Sciatic nerve (tissue), 2 donors: ENCODE measurements at regions not wholly inside any gene's neighbourhood (a gene's known extent, or its start where the extent isn't known, plus 50 kb on each side); places are given as distances from the start of the nearest gene placed in this dataset.
"Not testable (repeated sequence)": the region's sequence is repeated elsewhere in the genome, so short reads cannot be mapped to it uniquely, and the experiment has no call there.

ENCODE experiments used
- ATAC-seq: fragments of 200-7000 bp; cut with Tn5 transposase; one replicate; pipeline ENCODE4 v1.9.1; 2020; ENCODE audit warnings: mild to moderate bottlenecking, moderate library complexity
- DNase-seq: peaks from one replicate; pipeline ENCODE4 v3.0.0-alpha.2; 2020; ENCODE audit warnings: low spot score
- intact Hi-C: fragments of 100-400 bp; cut with DNase I; formaldehyde crosslinking; loops from one replicate; pipeline ENCODE4 v1.14.2; 2022
- donor health status: DM: no; HTN: no; CAD: no.
- donor health status: DM: no; HTN: no; CAD: no.

DNA sequence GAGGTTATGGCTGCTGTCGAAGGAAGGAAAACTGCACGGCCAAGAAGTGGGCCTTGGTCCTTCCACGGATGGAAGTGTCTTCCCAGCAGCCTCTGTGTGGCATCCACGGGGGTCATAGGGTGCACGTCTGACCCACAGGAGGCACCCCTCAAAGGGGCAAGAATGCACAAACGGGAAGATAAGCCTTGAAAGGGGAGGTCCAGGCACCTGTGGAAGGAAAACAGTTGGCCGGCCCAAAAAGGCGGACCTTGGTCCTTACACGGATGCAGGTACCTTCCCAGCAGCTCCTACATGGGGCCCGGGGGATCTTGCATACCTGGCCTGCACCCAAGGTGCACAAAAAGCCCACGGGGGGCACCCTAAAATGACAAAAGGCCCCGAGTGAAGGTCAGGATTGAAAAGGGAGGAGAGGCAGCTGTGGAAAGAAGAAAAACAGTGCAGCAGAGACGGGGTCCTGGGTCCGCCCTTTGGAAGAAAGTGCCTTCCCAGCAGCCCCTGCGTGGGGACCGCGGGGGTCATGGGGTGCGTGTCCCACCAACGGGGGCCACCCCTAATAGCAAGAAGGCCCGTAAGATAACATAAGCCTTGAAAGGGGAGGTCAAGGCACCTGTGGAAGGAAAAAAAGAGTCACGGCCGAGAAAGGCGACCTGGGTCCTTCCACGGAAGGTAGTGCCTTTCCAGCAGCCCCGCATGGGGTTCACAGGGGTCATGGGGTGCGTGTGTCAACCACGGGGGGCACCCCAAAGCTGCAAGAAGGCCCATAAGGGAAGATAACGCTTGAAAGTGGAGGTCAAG is 276.1 kb downstream of the ALG10 start:
- intact Hi-C loops: no loop called here
- DNase-seq: no peak
- no peak for ATAC-seq

DNA sequence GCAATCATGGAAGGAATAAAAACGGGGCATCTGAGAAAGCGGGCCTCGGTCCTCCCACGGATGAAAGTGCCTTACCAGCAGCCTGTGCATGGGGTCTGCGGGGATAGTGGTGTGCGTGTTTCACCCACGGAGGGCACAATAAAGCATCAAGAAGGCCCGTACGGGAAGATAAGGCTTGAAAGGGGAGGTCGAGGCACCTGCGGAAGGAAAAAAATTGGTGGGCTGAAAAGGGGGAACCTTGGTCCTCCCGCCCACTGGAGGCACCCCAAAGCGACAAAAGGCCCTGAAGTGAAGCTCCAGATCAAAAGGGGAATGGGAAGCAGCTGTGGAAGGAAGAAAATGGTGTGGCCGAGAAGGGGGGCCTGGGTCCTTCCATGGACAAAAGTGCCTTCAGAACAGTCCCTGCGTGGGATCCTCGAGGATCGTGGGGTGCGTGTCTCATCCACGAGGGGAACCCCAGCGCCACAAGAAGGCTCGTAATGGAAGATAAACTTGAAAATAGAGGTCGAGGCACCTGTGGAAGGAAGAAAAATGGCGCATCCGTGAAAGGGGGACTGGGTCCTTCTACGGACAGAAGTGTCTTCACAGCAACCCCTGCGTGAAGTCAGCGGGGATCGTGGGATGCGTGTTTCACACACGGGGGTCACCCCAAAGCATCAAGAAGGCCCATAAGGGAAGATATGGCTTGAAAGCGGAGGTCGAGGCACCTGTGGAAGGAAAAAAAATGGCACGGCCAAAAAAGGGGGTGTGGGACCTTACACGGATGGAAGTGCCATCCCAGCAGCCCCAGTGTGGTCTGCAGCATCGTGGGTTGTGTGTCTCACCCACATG is 276.9 kb downstream of the ALG10 start:
- no peak for DNase-seq
- intact Hi-C loops: no loop called here

DNA sequence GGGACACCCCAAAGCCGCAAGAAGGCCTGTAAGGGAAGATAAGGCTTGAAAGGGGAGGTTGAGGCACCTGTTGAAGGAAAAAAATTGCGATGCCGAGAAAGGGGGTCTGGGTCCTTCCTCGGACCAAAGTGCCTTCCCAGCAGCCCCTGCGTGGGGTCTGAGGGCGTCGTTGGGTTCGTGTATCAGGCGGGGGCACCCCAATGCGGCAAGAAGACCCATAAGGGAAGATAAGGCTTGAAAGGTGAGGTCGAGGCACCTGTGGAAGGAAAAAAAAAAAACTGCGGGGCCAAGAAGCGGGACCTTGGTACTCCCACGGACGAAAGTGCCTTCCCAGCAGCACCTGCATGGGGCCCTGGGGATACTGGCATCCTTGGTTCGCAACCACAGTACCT is 277.5 kb downstream of the ALG10 start:
- no peak for ATAC-seq
- DNase-seq: no peak
- intact Hi-C loops: no loop called here

More for the DNA sequence above, 276.9 kb downstream of the ALG10 start:
- no peak for ATAC-seq

DNA sequence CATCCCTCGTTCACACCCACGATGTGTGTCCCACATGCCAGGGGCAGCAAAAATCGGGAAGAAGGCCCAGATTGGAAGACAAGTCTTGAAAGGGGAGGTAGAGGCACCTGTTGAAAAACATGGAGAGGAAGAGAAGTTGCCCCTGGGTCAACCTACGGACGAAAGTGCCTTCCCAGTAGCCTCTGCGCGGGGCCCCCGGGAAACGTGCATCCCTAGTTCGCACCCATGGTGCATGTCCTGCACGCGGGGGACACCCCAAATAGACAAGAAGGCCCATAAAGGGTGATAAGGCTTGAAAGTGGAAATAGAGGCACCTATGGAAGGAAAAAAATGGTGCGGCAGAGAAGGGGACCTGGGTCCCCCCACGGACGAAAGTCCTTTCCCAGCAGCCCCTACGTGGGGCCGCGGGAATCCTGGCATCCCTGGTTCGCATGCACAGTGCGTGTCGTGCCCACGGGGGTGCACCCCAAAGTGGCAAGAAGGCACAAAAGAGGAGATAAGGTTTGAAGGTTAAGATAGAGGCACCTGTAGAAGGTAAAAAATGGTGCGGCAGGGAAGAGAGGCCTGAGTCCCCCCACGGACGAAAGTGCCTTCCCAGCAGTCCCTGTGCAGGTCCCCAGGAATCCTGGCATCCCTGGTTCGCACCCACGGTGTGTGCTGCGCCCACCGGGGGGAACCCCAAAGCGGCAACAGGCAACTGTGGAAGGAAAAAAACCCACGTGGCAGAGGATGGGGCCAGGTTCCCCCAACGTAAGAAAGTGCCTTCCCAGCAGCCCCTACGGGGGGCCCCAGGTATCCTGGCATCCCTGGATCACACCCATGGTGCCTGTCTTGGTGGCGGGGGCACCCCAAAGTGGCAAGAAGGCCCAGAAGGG is 278.3 kb downstream of the ALG10 start:
- no peak for DNase-seq
- ATAC-seq: no peak

DNA sequence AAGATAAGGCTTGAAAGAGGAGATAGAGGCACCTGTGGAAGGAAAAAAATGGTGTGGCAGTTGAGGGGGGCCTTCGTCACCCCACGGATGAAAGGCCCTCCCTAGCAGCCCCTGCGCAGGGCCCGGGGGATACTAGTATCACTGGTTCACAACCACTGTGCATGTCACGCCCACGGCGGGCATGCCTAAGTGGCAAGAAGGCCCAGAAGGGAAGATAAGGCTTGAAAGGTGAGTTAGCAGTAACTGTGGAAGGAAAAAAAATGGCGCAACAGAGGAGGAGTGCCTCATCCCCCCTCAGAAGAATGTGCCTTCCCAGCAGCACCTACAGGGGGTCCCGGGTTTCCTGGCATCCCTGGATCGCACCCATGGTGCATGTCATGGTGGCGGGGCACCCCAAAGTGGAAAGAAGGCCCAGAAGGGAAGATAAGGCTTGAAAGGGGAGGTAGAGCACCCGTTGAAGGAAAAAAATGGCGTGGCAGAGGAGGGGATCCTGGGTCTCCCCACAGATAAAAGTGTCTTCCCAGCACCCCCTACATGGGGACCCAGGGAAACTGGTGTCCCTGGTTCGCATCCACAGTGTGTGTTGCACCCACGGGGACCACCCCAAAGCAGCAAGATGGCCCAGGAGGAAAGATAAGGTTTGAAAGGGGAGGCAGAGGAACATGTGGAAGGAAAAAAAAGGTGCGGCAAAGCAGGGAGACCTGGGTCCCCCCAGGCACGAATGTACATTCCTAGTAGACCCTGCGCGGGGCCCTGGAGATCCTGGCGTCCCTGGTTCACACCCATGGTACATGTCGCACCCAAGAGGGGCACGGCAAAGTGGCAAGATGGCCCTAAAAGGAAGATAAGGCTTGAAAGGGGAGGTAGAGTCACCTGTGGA is 279.2 kb downstream of the ALG10 start:
- DNase-seq (no peak), ATAC-seq (no peak)
- intact Hi-C loops: no loop called here

More for the DNA sequence above, 278.3 kb downstream of the ALG10 start:
- intact Hi-C loops: no loop called here

DNA sequence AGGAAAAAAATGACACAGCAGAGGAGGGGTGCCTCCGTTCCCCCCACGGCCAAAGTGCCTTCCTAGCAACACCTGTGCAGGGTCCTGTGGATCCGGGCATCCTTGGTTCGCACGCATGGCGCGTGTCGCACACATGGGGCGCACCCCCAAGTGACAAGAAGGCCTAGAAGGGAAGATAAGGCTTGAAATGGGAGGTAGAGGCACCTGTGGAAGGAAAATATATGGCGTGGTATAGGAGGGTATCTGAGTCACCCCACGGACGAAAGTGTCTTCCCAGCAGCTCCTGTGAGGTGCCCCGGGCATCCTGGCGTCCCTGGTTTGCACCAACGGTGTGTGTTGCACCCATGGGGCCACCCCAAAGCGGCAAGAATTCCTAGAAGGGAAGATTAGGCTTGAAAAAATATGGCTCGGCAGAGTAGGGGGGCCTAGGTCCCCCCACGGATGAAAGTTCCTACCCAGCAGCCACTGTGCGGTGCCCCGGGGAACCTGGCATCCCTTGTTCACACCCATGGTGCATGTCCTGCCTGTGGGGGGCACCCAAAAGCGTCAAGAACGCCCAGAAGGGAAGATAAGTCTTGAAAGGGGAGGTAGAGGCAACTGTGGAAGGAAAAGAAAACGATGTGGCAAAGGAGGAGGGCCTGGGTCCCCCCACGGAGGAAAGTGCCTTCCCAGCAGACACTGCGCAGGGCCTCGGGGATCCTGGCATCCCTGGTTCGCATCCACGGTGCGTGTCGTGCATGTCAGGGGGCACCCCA is 280.0 kb downstream of the ALG10 start:
- ATAC-seq (no peak), DNase-seq (no peak)
- intact Hi-C loops: no loop called here

DNA sequence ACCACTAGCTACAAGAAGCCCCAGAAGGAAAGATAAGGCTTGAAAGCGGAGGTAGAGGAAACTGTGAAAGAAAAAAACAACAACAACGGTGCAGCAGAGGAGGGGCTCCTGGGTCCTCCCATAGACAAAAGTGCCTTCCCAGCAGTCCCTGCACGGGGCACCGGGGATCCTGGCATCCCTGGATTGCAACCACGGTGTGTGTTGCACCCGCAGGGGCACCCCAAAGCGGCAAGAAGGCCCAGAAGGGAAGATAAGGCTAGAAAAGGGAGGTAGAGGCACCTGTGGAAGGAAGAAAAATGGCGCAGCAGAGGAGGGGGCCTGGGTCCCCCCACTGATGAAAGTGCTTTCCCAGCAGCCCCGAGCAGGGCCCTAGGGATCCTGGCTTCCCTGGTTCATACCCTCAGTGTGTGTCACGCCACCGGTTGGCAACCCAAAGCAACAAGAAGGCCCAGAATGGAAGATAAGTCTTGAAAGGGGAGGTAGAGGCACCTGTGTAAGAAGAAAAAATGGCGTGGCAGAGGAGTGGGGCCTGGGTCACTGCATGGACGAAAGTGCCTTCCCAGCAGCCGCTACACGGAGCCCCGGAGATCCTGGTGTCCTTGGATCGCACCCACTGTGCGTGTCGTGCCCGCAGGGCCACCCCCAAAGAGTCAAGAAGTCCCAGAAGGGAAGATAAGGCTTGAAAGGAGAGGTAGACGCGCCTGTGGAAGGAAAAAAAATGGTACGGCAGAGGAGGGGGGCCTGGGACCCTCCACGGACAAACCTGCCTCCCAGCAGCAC is 281.0 kb downstream of the ALG10 start:
- intact Hi-C loops: no loop called here
- DNase-seq: no peak
- no peak for ATAC-seq

DNA sequence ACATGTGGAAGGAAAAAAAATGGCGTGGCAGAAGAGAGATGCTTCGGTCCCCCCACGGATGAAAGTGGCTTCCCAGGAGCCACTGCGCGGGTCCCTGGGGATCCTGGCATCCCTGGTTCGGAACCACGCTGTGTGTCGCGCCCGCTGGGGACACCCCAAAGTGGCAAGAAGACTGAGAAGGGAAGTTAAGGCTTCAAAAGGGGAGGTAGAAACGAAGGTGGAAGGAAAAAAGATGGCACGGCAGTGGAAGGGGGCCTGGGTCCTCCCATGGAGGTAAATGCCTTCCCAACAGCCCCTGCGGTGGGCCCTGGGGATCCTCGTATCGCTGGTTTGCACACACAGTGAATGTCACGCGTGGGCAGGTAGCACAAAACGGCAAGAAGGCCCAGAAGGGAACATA is 281.7 kb downstream of the ALG10 start:
- intact Hi-C loops: no loop called here
- no peak for ATAC-seq
- no peak for DNase-seq

DNA sequence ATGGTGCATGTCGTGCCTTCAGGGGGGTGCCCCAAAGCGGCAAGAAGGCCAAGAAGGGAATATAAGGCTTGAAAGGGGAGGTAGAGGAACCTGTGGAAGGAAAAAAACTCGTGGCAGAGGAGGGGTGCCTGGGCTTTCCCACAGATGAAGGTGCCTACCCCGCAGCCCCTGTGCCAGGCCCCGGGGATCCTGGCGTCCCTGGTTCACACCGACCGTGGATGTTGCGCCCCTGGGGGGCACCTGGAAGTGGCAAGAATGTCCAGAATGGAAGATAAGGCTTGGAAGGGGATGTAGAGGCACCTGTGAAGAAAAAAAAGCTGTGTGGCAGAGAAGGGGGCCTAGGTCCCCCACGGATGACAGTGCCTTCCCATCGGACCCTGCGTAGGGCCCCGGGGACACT is 282.2 kb downstream of the ALG10 start:
- ATAC-seq (no peak), DNase-seq (no peak)
- intact Hi-C loops: no loop called here

DNA sequence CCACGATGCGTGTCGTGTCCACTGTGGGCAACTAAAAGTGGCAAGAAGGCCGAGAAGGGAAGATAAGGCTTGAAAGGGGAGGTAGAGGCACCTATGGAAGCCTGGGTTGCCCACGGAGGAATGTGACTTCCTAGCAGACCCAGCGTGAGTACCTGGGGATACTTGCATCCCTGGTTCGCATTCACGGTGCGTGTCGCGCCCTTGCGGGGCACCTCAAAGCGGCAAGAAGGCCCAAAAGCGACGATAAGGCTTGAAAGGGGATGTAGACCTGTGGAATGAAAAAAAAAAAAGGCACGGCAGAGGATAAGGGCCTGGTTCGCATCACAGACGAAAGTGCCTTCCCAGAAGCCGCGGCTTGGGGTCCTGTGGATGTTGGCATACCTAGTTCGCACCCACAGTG is 282.9 kb downstream of the ALG10 start:
- intact Hi-C loops: no loop called here
- DNase-seq: no peak
- no peak for ATAC-seq

DNA sequence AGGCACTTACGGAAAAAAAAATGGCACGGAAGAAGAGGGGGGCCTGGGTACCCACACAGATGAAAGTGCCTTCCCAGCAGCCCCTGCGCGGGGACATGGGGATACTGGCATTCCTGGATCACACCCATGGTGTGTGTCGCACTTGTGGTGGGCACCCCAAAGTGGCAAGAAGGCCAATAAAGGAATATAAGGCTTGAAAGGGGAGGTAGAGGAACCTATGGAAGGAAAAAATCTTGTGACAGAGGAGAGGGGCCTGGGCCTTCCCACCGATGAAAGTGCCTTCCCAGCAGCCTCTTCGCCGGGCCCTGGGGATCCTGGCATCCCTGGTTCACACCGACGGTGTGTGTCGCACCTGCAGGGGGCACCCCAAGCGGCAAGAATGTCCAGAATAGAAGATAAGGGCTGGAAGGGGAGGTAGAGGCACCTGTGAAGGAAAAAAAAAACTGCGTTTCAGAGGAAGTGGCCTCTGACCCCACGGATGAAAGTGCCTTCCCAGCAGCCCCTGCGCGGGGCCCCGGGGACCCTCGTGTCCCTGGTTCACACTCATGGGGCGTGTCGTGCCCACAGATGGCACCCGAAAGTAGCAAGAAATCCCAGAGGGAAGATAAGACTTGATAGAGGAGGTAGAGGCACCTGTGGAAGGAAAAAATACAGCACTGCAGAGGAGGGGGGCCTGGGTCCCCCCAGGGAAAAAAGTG is 284.0 kb downstream of the ALG10 start:
- intact Hi-C loops: loop anchor here (2.0 kb wide), 1 partner anchor 27 kb away; no protein-coding TSS in a partner anchor
- ATAC-seq: no peak
- no peak for DNase-seq

DNA sequence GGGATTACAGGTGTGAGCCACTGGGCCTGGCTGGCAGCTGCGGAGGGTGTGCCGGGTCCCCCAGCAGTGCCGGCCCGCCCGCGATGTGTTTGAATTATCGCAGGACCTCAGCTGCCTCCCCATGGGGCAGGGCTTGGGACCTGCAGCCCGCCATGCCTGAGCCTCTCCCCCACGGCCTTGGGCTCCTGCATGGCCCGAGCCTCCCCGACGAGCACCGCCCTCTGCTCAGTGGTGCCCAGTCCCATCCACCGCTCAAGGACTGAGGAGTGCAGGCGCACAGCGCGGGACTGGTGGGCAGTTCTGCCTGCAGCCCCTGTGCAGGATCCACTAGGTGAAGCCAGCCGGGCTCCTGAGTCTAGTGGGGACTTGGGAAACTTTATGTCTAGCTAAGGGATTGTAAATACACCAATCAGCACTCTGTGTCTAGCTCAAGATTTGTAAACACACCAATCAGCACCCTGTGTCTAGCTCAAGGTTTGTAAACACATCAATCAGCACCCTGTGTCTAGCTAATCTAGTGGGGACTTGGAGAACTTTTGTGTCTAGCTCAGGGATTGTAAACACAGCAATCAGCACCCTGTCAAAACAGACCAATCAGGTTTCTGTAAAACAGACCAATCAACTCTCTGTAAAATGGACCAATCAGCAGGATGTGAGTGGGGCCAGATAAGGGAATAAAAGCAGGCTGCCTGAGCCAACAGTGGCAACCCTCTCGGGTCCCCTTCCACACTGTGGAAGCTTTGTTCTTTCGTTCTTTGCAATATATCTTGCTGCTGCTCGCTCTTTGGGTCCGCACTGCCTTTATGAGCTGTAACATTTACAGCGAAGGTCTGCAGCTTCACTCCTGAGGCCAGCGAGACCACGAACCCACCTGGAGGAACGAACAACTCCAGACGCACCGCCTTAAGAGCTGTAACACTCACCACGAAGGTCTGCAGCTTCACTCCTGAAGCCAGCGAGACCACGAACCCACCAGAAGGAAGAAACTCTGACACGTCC is 287.8 kb downstream of the ALG10 start:
- ATAC-seq: peak; percentile 21
- intact Hi-C loops: not testable (repeated sequence)

DNA sequence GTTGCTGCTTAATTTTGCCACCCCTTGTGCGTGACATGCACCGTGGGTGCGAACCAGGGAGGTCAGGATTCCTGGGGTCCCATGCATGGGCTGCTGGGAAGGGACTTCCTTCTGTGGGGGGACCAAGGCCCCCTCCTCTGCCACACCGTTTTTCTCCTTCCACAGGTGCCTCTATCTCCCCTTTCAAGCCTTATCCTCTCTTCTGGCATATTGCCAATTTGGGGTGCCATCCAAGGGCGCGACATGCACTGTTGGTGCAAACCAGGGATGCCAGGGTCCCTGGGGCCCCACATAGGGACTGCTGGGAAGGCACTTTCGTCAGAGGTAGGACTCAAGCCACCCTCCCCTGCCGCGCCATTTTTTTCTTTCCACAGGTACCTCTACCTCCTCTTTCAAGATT is 289.0 kb downstream of the ALG10 start:
- intact Hi-C loops: no loop called here
- ATAC-seq (no peak), DNase-seq (no peak)

More for the DNA sequence above, 287.8 kb downstream of the ALG10 start:
- DNase-seq: not testable (repeated sequence)

DNA sequence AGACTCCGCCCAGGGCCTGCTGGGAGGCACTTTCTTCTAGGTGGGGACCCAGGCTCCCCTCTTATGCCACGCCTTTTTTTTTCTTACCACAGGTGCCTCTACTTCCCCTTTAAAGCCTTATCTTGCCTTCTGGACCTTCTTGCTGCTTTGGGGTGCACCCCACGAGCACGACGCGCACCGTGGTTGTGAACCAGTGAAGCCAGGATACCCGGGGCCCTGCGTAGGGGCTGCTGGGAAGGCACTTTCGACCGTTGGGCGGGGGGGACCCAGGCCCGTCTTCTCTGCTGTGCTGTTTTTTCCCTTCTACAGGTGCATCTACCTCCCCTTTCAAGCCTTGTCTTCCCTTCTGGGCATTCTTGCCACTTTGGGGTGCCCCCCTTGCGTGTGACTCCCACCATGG is 305.4 kb downstream of the ALG10 start:
- DNase-seq: no peak

DNA sequence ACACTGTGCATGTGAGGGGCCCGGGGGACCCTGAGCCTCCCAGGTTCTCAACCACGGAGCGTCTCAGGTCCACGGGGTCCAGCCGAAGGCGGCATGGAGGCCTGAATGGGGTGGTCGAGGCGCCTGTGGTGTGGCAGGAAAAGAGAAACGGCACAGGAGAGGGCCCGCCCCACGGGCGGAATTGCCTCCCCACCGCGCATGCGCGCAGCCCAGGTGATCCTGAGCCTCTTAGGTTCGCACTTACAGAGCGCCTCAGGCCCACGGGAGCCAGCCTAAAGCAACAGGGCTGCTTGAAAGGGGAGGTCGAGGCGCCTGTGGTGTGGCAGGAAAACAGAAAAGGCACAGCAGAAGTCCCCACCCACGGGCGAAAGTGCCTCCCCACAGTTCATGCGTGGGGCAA is 311.0 kb downstream of the ALG10 start:
- intact Hi-C loops: loop anchor here (2.0 kb wide), 1 partner anchor 27 kb away; no protein-coding TSS in a partner anchor
- no peak for ATAC-seq

More for the DNA sequence above, 305.4 kb downstream of the ALG10 start:
- ATAC-seq: no peak
- intact Hi-C loops: no loop called here

More for the DNA sequence above, 311.0 kb downstream of the ALG10 start:
- DNase-seq: no peak
